ENCODE measurements at regions not wholly inside any gene's neighbourhood (a gene's known extent, or its start where the extent isn't known, plus 50 kb on each side); places are given as distances from the start of the nearest gene placed in this dataset.
"Not testable (repeated sequence)": the region's sequence is repeated elsewhere in the genome, so short reads cannot be mapped to it uniquely, and the experiment has no call there.

- TF ChIP-seq CTCF (IDR thresholded peaks at IDR 0.05 in 4 of 5, conservative IDR thresholded peaks at IDR 0.05 in 1 of 5); POLR2A (IDR thresholded peaks at IDR 0.05): not testable (repeated sequence)
These were observed 1281.9 kb downstream of the CDH12 start for GRCh38 chr5:21571196-21571595.
